ENCODE measurements at regions not wholly inside any gene's neighbourhood (a gene's known extent, or its start where the extent isn't known, plus 50 kb on each side); places are given as distances from the start of the nearest gene placed in this dataset.

- H3K27me3 Mint-ChIP-seq = peaks cover 14 to 59% (median 45%) of the 10 kb centered on the region in 5 donors
- DNase-seq = no peak
- POLR2A ChIA-PET = no interaction called here
Measured at GRCh38 chr4:3869174-3869572, 103.0 kb downstream of the ADRA2C start.

GRCh38 chr4:3869661-3870566, 103.7 kb downstream of the ADRA2C start:
- peaks cover 0 to 2% (median 0%) of the 10 kb centered on the region in 9 donors for H3K9me3 Mint-ChIP-seq
- H3K27me3 Mint-ChIP-seq = peaks cover 17 to 59% (median 49%) of the 10 kb centered on the region in 5 donors
- H3K4me1 Mint-ChIP-seq = peaks cover 6 to 14% (median 10%) of the 10 kb centered on the region in 4 donors
- ATAC-seq (no peak), DNase-seq (no peak)
- H3K4me3 Mint-ChIP-seq = peak overlapping the region in 2 of 10 donors; percentile 64 to 65
- H3K27ac Mint-ChIP-seq = no peak overlapping the region
- POLR2A ChIA-PET = no interaction called here
- H3K36me3 Mint-ChIP-seq = peaks cover 0 to 5% (median 2%) of the 10 kb centered on the region in 3 donors

More at GRCh38 chr4:3869174-3869572, 103.0 kb downstream of the ADRA2C start:
- peaks cover 0 to 2% (median 0%) of the 10 kb centered on the region in 9 donors for H3K9me3 Mint-ChIP-seq
- H3K36me3 Mint-ChIP-seq = peaks cover 0 to 5% (median 2%) of the 10 kb centered on the region in 3 donors
- no peak for ATAC-seq
- peaks cover 6 to 14% (median 10%) of the 10 kb centered on the region in 4 donors for H3K4me1 Mint-ChIP-seq
- no peak overlapping the region for H3K4me3 Mint-ChIP-seq
- H3K27ac Mint-ChIP-seq = no peak overlapping the region

GRCh38 chr4:3870567-3870962, 104.4 kb downstream of the ADRA2C start:
- Mint-ChIP-seq H3K27ac (no peak overlapping the region), H3K4me3 (peak overlapping the region; percentile 22 to 88 (median 65)), H3K4me1 (peaks cover 6 to 14% (median 10%) of the 10 kb centered on the region in 4 donors), H3K27me3 (peaks cover 19 to 61% (median 53%) of the 10 kb centered on the region in 5 donors), H3K9me3 (peaks cover 0 to 2% (median 0%) of the 10 kb centered on the region in 9 donors), H3K36me3 (peaks cover 0 to 5% (median 2%) of the 10 kb centered on the region in 3 donors)
- DNase-seq (no peak), ATAC-seq (no peak)
- POLR2A ChIA-PET = no interaction called here

- peaks cover 6 to 14% (median 10%) of the 10 kb centered on the region in 4 donors for H3K4me1 Mint-ChIP-seq
- POLR2A ChIA-PET = no interaction called here
- H3K4me3 Mint-ChIP-seq = peak overlapping the region; percentile 46 to 88 (median 64)
- no peak overlapping the region for H3K27ac Mint-ChIP-seq
- DNase-seq (peak in 5 of 10 donors; percentile 13 to 55 (median 27)), ATAC-seq (peak; percentile 71 to 74)
- peaks cover 15 to 66% (median 52%) of the 10 kb centered on the region in 5 donors for H3K27me3 Mint-ChIP-seq
- peaks cover 0 to 4% (median 0%) of the 10 kb centered on the region in 9 donors for H3K9me3 Mint-ChIP-seq
- H3K36me3 Mint-ChIP-seq = peaks cover 0 to 5% (median 2%) of the 10 kb centered on the region in 3 donors
Measured at GRCh38 chr4:3871181-3871852, 105.1 kb downstream of the ADRA2C start.

- POLR2A ChIA-PET = no interaction called here
- Mint-ChIP-seq H3K9me3 (peaks cover 0 to 6% (median under 1%) of the 10 kb centered on the region in 9 donors), H3K4me1 (peaks cover 6 to 14% (median 10%) of the 10 kb centered on the region in 4 donors), H3K27ac (no peak overlapping the region), H3K4me3 (peak overlapping the region in 5 of 10 donors; percentile 14 to 64 (median 30)), H3K27me3 (peaks cover 19 to 71% (median 56%) of the 10 kb centered on the region in 5 donors), H3K36me3 (peaks cover 0 to 7% (median 2%) of the 10 kb centered on the region in 3 donors)
- DNase-seq = peak in 1 of 10 donors; percentile 21
- no peak for ATAC-seq
Measured at GRCh38 chr4:3871881-3872833, 106.0 kb downstream of the ADRA2C start.

- peaks cover 2 to 14% (median 4%) of the 10 kb centered on the region in 3 donors for H3K36me3 Mint-ChIP-seq
- H3K27me3 Mint-ChIP-seq = peaks cover 24 to 78% (median 62%) of the 10 kb centered on the region in 5 donors
Measured at GRCh38 chr4:3872834-3873313, 106.7 kb downstream of the ADRA2C start.

GRCh38 chr4:3873408-3874027, 107.3 kb downstream of the ADRA2C start:
- H3K36me3 Mint-ChIP-seq = peaks cover 6 to 19% (median 11%) of the 10 kb centered on the region in 3 donors
- POLR2A ChIA-PET = no interaction called here
- ATAC-seq = no peak
- H3K4me1 Mint-ChIP-seq = peaks cover 6 to 14% (median 10%) of the 10 kb centered on the region in 4 donors
- peaks cover 0 to 19% (median 11%) of the 10 kb centered on the region in 9 donors for H3K9me3 Mint-ChIP-seq
- DNase-seq = peak in 1 of 10 donors; percentile 38
- H3K27me3 Mint-ChIP-seq = peaks cover 30 to 82% (median 67%) of the 10 kb centered on the region in 5 donors
- no peak overlapping the region for H3K4me3 Mint-ChIP-seq
- no peak overlapping the region for H3K27ac Mint-ChIP-seq

More at GRCh38 chr4:3872834-3873313, 106.7 kb downstream of the ADRA2C start:
- H3K27ac Mint-ChIP-seq = no peak overlapping the region
- peaks cover 6 to 14% (median 10%) of the 10 kb centered on the region in 4 donors for H3K4me1 Mint-ChIP-seq
- ATAC-seq = no peak
- peaks cover 0 to 13% (median 6%) of the 10 kb centered on the region in 9 donors for H3K9me3 Mint-ChIP-seq
- DNase-seq = peak in 1 of 10 donors; percentile 35
- H3K4me3 Mint-ChIP-seq = peak overlapping the region in 4 of 10 donors; percentile 7 to 52 (median 24)
- POLR2A ChIA-PET = no interaction called here

- POLR2A ChIA-PET = no interaction called here
- no peak overlapping the region for H3K4me3 Mint-ChIP-seq
- no peak overlapping the region for H3K27ac Mint-ChIP-seq
- peaks cover 6 to 19% (median 13%) of the 10 kb centered on the region in 3 donors for H3K36me3 Mint-ChIP-seq
- DNase-seq = peak in 1 of 10 donors; percentile 10
- peaks cover 6 to 16% (median 11%) of the 10 kb centered on the region in 4 donors for H3K4me1 Mint-ChIP-seq
- H3K9me3 Mint-ChIP-seq = peaks cover 0 to 21% (median 11%) of the 10 kb centered on the region in 9 donors
- no peak for ATAC-seq
- H3K27me3 Mint-ChIP-seq = peaks cover 33 to 82% (median 68%) of the 10 kb centered on the region in 5 donors
Measured at GRCh38 chr4:3874028-3874415, 107.8 kb downstream of the ADRA2C start.

GRCh38 chr4:3874525-3875110, 108.4 kb downstream of the ADRA2C start:
- peaks cover 39 to 82% (median 69%) of the 10 kb centered on the region in 5 donors for H3K27me3 Mint-ChIP-seq
- H3K9me3 Mint-ChIP-seq = peaks cover 0 to 21% (median 11%) of the 10 kb centered on the region in 9 donors
- POLR2A ChIA-PET = no interaction called here
- peaks cover 6 to 19% (median 13%) of the 10 kb centered on the region in 3 donors for H3K36me3 Mint-ChIP-seq
- H3K4me3 Mint-ChIP-seq = peak overlapping the region in 1 of 10 donors; percentile 10
- no peak overlapping the region for H3K27ac Mint-ChIP-seq
- DNase-seq (peak in 1 of 10 donors; percentile 57), ATAC-seq (no peak)
- peaks cover 11 to 22% (median 17%) of the 10 kb centered on the region in 4 donors for H3K4me1 Mint-ChIP-seq

GRCh38 chr4:3875466-3875865, 109.3 kb downstream of the ADRA2C start:
- no peak overlapping the region for H3K27ac Mint-ChIP-seq
- peaks cover 0 to 21% (median 11%) of the 10 kb centered on the region in 9 donors for H3K9me3 Mint-ChIP-seq
- H3K36me3 Mint-ChIP-seq = peaks cover 6 to 19% (median 13%) of the 10 kb centered on the region in 3 donors
- no peak for ATAC-seq
- peaks cover 40 to 82% (median 68%) of the 10 kb centered on the region in 5 donors for H3K27me3 Mint-ChIP-seq
- POLR2A ChIA-PET = no interaction called here
- peaks cover 13 to 28% (median 23%) of the 10 kb centered on the region in 4 donors for H3K4me1 Mint-ChIP-seq
- no peak overlapping the region for H3K4me3 Mint-ChIP-seq
- no peak for DNase-seq
